GM15510 (cell line): ENCODE measurements at regions not wholly inside any gene's neighbourhood (a gene's known extent, or its start where the extent isn't known, plus 50 kb on each side); places are given as distances from the start of the nearest gene placed in this dataset.

Source experiments
- POLR2A ChIP-seq: IDR thresholded peaks from 3 replicates; pipeline ENCODE4 v1.6.1; 2011; ENCODE audit warnings: borderline replicate concordance; ENCODE audit not compliant: insufficient read length; ENCODE audit errors: extremely low read depth

DNA sequence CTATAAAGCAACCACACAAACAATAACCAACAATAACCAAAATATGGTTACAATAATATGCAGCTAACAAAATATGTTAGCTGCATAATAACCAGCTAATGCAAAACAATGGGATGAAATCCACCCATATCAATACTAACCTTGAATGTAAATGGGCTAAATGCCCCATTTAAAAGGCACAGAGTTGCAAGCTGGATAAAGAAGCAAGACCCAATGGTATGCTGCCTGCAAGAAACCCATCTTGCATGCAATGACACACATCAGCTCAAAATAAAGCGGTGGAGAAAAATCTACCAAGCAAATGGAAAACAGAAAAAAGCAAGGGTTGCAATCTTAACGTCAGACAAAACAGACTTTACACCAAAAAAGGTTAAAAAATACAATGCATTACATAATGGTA, 316.5 kb upstream of the NR5A2 start:
- no peak for TF ChIP-seq POLR2A

DNA sequence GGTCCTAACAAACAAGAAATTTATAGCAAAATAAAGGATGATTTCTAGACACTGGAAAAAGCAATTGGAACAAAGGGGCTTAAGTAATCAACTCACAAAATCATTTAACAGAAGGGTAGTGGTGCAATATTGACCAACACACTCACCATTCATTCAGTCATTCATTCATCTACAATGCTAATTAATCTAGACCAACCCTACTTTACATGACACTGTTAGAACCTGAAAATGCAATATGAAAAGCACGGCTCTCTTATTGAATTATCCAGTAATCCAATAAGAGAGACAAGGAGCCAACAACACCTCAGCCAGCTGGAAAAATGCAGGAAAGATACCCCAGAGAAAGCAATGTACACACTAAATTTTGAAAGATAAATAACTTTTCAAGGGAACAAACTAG, 310.8 kb upstream of the NR5A2 start:
- TF ChIP-seq POLR2A, result no peak

DNA sequence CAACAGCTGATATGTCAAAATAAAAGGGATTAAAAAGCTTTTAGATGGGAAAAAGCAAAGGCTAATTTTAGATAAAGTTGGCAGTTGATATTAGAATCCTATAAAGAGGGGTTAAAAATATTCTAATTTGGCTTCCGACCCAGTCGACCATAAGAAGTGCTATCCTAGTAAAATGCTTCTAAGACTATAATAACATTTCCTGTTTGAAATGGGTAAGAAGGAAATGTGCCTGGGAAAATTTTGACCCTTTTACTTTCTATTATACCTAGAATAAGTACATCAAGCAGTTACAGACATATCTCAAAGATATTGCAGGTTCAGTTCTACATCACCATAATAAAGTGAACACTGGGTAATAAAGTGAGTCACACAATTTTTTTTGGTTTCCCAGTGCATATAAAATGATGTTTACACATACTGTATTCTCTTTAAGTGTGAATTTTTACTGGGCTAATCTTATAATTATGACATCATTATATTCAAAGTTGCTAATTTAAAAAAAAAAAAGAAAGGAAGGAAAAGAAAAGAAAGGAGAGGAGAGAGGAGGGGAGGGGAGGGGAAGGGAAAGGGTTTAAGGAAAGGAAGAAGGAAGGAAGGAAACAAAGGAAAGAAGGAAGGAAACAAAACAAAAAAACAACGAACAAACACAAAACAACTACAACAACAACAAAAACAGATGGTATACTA, 308.2 kb upstream of the NR5A2 start:
- TF ChIP-seq POLR2A, result no peak

DNA sequence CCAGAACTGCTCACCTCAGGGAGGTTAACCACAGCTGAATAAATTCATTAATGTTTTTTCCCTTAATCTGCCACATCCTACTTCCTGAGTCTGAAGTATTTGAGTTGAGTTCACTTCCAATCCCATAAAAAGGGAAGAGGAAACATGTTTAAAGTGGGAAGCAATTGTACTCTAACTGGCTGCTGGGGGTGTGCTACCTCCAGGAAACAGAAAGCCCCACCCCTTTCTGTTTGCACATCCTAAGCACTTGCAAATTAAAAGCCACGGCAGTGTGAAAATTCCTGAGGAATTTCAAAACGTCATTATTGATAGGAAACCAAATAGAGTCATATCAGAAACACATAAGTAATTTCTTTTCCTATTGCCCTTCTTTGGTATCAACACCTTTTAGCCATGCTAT, 307.0 kb upstream of the NR5A2 start:
- no peak for TF ChIP-seq POLR2A

DNA sequence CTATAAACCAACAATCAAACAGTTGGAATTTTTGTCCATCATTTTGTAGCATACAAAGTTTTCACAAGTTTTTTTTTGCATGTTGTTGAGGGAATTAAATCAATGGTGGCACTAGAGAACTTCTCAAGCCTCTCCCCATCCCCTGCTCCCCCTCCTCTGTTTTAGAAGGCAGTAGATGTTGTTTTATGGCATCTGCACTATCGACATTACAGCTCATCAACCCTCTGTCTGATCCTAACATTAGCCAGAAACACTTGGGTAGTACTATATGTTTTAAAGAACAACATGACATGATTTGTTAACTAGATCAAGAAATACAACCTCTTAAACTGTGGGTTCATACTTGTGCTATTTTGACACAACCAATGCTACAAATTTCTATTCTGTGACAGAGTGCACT, 306.5 kb upstream of the NR5A2 start:
- no peak for TF ChIP-seq POLR2A

DNA sequence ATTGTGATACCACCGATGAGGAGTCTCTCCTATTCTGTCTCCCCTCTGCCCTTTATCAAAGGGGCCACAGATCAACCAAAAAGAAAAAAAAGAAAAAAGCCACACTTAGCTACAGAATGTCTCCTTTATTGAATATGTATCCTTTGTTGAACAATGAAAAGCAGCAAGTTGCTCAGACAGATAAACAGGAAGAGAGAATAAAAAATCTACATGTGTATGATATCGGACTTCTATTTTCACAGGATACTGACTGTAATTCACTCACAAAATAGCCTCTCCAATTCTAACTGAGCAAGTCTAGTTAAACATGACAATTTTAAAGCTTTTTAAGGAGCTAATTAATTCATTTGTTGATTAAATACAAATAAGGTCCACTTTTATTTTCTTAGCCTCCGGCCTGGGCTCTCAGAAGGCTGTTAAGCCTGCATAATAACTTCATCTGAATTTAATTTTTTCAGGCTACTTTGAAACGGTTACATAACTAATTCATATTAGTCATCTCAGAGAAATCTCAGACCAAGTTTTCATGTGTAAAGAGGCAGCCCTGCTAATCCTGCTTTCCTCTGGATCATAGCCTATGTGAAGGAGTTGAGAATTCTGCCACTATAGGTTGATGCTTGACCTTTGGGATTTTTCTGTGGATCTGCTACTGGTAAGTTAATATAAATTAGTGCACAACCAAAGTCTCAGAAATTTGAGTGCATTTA, 304.1 kb upstream of the NR5A2 start:
- no peak for TF ChIP-seq POLR2A

DNA sequence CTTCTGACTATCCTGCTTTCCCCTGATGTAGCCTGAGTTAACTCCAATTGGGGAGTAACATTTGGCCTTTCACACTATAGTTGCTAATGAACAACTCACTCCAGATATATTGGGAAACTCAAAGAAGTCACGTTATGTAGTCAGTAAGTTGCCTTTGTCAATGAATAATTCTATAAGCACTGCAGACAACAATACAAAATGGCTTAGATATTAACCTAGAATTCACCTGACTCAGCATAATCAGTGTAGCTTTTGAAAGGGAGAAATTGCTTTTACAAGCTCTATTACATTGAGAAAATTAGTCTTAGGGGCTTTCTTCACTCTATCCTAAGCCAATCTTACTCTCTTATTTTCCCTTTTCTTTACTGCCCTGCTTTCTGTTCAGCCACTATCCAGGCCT, 303.5 kb upstream of the NR5A2 start:
- no peak for TF ChIP-seq POLR2A

DNA sequence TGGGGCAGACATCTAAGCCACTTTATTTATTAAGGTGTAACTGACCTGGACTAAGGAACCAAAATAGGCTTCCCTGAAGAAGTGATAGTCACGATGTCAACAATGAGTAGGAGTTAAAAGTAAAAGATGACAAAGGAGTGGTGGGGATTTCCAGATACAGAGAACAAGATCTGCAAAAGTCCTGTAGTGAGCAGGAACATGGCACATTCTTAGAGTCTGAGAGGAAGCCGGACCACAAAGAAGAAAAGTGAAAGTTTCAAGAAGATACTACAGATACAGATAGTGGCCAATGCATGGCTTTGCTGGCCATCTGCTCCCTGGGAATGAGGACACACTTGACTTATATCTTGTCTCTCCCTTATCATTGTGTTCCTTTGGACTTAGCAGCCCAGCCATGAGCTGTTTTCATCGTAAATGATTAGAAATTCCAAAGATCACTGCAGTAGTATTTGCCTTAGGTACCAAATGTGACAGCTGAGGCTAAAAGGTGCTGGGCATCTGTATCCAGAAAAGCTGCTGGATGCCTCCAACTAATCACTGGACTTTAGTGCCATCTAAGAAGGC, 302.4 kb upstream of the NR5A2 start:
- no peak for TF ChIP-seq POLR2A

DNA sequence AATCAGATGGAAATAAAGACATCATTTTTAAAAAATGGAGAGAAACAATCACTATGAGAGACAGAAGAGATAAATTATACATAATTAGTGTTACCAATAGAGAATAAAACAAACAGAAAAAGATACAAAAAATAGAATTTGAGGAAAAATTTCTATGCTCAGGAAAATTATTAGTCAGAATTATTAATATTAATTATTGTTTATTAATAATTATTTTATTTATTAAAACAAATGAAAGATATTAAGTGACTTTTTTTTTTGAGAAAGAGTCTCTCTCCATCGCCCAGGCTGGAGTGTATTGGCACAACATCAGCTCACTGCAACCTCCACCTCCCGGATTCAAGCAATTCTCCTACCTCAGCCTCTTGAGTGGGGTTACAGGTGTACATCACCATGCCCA, 299.8 kb upstream of the NR5A2 start:
- TF ChIP-seq POLR2A, result no peak

DNA sequence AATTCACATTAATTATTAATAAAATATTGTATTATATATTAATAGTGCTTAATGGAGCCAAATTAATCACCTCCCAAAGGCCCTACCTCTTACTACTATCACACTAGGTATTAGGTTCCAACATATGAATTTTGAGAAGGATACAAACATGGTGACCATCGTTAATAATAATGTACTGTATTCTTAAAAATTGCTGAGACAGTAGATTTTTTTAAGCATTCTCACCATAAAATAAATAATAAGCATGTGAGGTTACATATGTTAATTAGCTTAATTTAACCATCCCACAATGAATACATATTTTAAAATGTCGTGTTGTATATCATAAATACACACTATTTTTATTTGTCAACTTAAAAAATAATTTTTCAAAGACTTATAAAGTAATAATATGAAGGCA, 299.2 kb upstream of the NR5A2 start:
- TF ChIP-seq POLR2A, result no peak

DNA sequence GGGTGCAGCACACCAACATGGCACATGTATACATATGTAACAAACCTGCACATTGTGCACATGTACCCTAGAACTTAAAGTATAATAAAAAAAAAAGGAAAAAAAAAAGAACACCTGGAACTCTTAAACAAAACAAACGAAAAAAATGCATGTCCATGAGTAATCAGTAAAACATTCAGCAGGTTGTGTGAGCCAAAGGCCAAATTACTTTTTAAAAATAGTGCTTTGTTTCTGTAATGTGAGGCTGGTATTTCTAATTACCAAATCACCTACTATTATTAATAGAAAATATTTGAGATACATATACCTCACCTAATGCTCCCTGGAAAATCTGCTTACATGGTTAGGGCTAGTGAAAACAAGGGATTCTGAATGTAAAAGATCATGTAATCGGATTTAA, 294.4 kb upstream of the NR5A2 start:
- no peak for TF ChIP-seq POLR2A

DNA sequence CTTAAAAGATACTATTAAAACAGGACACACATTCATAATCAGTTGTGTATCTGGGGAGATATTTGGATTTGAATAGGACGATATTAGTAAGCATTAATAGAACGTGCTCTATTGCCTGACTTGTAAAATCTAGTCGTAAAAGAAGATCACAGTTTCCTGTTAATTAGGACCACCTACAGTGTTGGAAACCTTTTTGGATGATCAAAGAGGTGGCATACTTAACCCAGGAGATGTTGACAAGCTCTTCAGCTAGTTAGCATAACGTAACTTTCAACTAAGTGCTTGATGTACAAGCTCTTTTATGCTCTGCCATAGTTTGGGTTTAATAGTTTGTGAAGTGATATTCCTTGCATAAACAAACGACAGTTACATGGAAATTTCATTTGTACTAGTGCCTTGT, 293.3 kb upstream of the NR5A2 start:
- no peak for TF ChIP-seq POLR2A

DNA sequence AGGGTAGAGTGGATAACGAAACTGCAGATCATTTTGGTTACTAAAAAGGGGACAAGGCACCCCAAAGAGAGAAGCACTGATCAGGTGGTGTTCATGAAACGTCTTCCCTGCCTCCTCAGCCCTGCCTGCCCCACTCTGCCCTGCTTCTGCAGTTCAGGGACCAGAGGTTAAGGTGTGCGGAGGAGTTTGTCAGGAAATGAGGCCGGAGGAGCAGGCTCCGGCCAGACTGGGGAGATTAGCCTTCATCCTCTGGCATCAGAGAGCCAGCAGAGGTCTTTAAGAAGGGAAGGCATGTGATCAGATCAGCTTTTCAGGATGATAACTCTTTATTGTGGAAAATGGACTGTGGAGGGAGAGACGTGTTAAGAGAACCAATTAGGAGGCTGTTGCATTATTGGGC, 291.9 kb upstream of the NR5A2 start:
- TF ChIP-seq POLR2A, result no peak

DNA sequence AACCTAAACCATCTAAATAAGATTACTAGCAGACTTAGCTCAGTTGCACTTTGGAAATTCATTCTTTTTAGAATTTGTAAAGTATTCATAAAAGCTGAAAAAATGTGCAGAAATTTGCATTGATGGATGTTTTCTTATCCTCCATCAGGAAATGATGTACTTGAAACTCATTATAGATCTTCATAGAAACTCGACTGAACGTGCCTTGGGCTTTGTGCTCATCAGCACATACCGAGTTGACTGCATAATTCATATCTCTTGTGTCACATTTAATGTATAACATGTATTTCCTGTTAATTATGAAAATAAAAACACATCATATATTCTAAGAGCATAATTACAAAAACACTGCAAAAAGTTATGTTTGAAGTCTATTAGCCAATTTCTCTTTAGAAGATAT, 290.9 kb upstream of the NR5A2 start:
- no peak for TF ChIP-seq POLR2A

DNA sequence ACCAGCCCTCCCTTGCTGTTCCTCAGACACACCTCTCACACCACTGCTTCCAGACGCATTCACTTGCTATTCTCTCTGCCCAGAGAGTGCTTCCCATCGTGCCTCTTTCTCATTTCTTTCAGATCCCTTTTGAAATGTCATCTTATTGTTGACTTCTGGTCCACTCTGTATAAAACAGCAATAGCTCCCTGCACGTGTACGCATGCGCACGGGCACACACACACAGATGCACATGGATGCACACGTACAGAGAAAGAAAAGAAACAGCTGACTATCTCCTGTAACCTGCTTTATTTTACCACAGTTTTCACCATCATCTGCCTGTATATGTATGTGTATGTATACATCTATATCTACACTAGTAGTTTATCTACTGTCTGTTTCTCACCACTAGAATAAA, 285.9 kb upstream of the NR5A2 start:
- no peak for TF ChIP-seq POLR2A

DNA sequence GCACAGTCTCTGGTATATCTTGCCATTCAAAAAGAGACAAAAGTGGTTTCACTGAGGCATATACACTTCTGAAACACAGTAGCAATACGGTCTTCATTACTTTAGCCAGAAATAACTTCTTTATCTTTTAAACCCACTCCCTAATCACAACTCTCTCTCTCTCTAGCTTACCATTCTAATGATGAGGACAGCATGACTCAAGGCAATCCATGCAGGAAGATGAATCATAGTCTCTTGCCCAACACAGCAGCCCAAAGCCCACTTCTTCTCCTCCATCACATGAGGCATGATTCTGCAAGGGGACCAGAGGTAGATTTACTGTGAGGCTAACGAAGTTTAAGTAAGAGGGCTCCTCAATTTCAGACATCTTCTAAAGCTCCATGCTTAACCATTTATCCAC, 285.0 kb upstream of the NR5A2 start:
- no peak for TF ChIP-seq POLR2A
